Activated T-helper 1 cell treated with anti-CD3 and anti-CD28 coated beads, Interleukin-12 subunit alpha, Interleukin-12 subunit beta, Interleukin-2, Interleukin-4 antibody, amounts not matched to agents 30 ng/mL and 10 ng/mL and 1 ng/mL, durations not matched to agents 14 hours and 24 hours and 36 hours (primary cell): ENCODE measurements at regions not wholly inside any gene's neighbourhood (a gene's known extent, or its start where the extent isn't known, plus 50 kb on each side); places are given as distances from the start of the nearest gene placed in this dataset.

ENCODE experiments used
- DNase-seq: peaks from one replicate; pipeline ENCODE4 v3.0.0; 2021; ENCODE audit warnings: low spot score
- H3K27ac Mint-ChIP-seq: one replicate; pipeline ENCODE4 v1.8.0; 2021; ENCODE audit warnings: mild to moderate bottlenecking, mixed read lengths
- H3K27me3 Mint-ChIP-seq: one replicate; pipeline ENCODE4 v1.8.0; 2022; ENCODE audit warnings: mild to moderate bottlenecking, moderate library complexity, mixed read lengths; ENCODE audit not compliant: insufficient read depth
- H3K36me3 Mint-ChIP-seq: one replicate; pipeline ENCODE4 v1.8.0; 2021; ENCODE audit warnings: low read depth, mixed read lengths
- H3K4me1 Mint-ChIP-seq: one replicate; pipeline ENCODE4 v1.8.0; 2021; ENCODE audit warnings: low read depth, mixed read lengths
- H3K4me3 Mint-ChIP-seq: one replicate; pipeline ENCODE4 v1.8.0; 2021; ENCODE audit warnings: mild to moderate bottlenecking, moderate library complexity, mixed read lengths
- H3K9me3 Mint-ChIP-seq: one replicate; pipeline ENCODE4 v1.8.0; 2021; ENCODE audit warnings: mixed read lengths
- intact Hi-C: fragments of 100-400 bp; cut with micrococcal nuclease; formaldehyde crosslinking; loops from one replicate; pipeline ENCODE4 v1.15.1; 2024

DNA sequence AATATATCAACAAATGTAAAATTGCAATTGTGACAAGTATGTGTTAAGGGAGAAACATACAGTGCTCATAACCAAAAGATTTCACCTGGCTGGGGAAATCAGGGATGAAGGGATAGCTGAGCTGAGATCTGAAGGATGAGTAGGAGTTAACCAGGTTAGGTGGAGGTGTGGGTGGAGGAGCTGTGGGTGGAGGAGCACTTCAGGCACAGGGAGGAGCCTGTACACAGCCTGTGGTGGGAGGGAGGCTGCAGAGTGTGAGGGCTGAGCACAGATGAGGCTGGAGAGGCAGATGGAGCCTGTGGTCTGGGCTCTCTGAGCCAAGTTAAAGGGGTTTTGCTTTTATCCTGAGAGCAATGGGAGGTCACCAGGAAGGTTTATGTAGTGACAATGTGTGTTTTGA is 111.9 kb downstream of the XCL2 start:
- no peak for DNase-seq
- H3K27ac Mint-ChIP-seq, result no peak overlapping the region
- intact Hi-C loops, result loop anchor here (10.0 kb wide), 1 partner anchor 803 kb away; no protein-coding TSS in a partner anchor
- peaks cover 5% of the 10 kb centered on the region for H3K27me3 Mint-ChIP-seq
- no peaks in the 10 kb centered on the region for H3K9me3 Mint-ChIP-seq
- H3K4me3 Mint-ChIP-seq, result no peak overlapping the region
- H3K36me3 Mint-ChIP-seq, result no peaks in the 10 kb centered on the region
- H3K4me1 Mint-ChIP-seq, result peaks cover 9% of the 10 kb centered on the region

DNA sequence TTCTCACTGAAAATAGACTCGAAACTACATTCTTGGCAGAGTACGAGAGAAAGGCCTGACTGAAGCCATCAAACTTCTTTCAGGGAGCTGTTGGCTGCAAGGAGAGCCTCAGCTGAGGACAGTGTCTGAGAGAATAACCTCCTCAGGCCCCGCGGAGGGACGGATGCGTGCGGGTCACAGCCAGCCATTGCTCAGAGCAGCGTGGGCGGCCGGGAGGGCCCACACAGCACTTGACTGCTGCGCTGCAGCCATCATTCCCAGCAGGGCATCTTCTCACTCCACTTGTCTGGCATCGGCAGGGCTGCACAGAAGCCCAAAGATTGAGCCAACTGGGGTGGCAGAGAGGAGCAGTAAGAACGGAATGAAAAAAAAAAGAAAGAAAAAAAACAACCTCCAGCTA is 113.5 kb downstream of the XCL2 start:
- Mint-ChIP-seq H3K27ac (no peak overlapping the region), H3K4me3 (no peak overlapping the region), H3K27me3 (peaks cover 5% of the 10 kb centered on the region), H3K4me1 (peaks cover 9% of the 10 kb centered on the region), H3K36me3 (no peaks in the 10 kb centered on the region), H3K9me3 (no peaks in the 10 kb centered on the region)
- intact Hi-C loops, result loop anchor here (10.0 kb wide), 1 partner anchor 804 kb away; no protein-coding TSS in a partner anchor
- no peak for DNase-seq

DNA sequence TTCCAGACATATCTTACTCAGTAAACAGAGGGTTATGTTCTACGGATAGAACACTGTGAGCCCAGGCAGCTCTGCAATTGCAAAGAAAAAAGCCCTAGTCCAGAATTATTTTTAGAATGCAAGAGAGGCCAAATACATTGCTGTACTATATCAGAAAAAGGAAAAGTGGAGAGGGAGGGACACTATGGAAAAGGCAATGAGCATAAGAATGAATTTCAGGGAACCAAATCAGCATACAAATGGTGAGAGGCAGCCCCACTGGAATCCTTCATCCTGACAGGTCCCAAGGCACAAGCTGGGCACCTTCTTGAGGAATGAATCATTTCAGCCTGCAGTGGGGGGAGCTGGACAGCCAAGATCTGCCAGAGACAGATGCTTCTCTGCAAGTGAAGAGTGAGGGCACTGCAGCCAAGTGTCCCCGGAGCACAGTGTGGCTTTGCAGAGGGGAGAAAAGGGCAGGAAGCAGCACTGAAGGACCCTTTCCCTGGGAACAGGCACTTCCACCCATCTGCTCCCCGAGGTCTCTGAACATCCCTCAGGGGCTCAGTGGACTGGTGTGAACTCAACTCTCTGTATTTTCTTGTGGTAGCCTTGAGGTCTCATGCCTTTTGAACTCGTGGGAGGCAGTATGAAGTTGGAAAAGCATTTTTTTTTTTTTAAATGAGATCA is 115.6 kb downstream of the XCL2 start:
- Mint-ChIP-seq H3K27ac (no peak overlapping the region), H3K9me3 (no peaks in the 10 kb centered on the region), H3K36me3 (no peaks in the 10 kb centered on the region), H3K4me1 (peaks cover 9% of the 10 kb centered on the region), H3K27me3 (peaks cover 5% of the 10 kb centered on the region), H3K4me3 (no peak overlapping the region)
- DNase-seq, result no peak
- intact Hi-C loops, result no loop called here

DNA sequence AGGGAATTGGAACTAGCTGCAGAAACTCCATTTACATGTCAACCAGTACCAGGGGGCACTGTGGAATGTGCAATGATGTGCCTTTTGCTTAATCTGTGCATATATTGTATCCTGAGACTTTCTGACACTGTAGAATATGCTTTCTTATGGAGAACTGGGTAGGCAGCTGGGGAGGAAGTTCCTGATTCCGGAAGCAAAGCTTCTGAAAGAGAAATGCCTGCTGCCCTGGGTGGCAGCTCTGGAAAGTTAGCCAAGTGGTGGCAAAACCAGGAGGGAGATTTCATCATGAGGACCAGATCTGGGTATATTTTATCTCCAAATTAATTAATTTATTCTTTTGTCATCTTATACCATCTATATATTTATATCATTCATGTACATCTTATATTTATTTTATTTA is 116.7 kb downstream of the XCL2 start:
- H3K4me1 Mint-ChIP-seq, result peaks cover 13% of the 10 kb centered on the region
- DNase-seq, result no peak
- no peak overlapping the region for H3K27ac Mint-ChIP-seq
- peaks cover under 1% of the 10 kb centered on the region for H3K27me3 Mint-ChIP-seq
- intact Hi-C loops, result no loop called here
- H3K36me3 Mint-ChIP-seq, result no peaks in the 10 kb centered on the region
- no peak overlapping the region for H3K4me3 Mint-ChIP-seq
- H3K9me3 Mint-ChIP-seq, result no peaks in the 10 kb centered on the region

DNA sequence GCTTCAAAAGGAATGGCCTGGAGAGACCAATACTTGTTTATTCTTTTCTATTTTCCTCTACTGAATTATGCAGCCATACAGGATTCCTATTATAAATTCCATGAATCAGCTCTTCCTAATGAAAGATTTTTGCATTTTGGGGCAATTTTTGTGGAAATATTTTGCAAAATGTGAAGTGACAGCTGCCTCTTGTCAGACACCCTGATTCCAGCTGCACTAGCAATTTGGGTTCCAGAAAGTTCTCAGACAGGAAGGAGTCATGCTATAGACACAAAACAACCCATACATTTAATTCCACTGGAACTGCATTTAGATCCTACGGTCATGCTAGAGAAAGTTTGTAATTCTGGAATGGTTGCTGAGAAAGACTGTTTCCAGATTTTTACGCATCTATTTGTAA is 119.5 kb downstream of the XCL2 start:
- Mint-ChIP-seq H3K27ac (no peak overlapping the region), H3K4me3 (no peak overlapping the region), H3K4me1 (peaks cover 26% of the 10 kb centered on the region), H3K9me3 (no peaks in the 10 kb centered on the region), H3K27me3 (no peaks in the 10 kb centered on the region), H3K36me3 (no peaks in the 10 kb centered on the region)
- DNase-seq, result no peak
- intact Hi-C loops, result no loop called here

DNA sequence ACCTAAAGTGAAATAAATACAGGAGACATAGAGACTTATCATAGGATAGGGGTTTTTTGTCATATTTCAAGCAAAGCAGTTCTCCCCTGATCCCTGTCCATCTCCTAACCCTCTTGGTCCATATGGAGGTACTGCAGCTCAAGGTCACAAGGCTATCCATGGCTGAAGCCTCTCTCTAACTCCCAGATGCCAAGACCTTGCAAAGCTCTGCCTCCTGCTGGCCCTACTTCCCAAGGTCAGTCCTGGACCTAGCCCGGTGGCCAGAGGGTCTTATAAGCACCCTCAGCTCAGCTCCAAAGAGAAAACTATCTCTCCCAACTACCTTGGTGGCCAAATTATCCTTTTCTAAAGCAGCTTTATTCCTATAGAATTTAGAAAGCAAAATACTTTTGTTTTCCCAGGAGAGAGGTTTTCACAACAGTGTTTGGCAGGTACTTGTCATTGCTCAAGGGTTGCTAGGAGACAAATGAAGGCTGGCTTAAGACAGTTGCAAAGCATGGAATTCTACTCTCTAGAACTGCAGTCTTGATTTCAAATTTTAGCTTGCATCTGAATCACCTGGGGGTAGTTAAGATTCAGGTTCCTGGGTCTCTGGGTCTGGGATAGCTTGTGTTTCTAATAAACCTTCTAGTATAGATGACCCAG is 121.5 kb downstream of the XCL2 start:
- intact Hi-C loops, result no loop called here
- Mint-ChIP-seq H3K27me3 (no peaks in the 10 kb centered on the region), H3K4me3 (no peak overlapping the region), H3K36me3 (no peaks in the 10 kb centered on the region), H3K27ac (no peak overlapping the region), H3K4me1 (peaks cover 26% of the 10 kb centered on the region), H3K9me3 (no peaks in the 10 kb centered on the region)
- no peak for DNase-seq

DNA sequence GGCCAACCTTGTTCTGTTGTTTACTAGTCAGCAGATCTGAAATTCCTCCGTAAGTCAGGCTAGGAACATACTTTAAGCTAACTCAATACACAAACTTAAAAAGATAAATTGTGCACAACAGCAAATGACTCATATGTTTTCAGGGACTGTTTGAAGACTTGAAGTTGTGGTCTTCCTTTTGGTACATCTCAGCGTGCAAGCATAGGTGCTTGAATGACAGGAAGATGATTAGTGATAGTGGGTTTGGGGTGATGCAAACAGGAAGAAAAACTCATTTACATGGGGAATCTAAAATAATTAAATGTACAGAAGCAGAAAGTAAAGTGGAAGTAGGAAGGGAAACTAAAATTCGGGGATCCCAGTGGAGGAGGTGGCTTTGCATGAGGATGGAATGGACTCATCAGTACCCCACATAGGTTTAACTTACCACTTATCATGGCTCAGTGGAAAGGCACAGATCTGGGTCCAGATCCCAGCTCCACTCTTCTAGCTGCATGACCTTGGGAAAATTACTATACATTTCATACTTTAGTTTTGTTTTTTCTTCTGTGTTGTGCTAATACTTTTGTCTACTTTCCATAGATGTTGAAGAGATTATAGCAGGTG is 122.3 kb downstream of the XCL2 start:
- peaks cover 2% of the 10 kb centered on the region for H3K27me3 Mint-ChIP-seq
- intact Hi-C loops, result loop anchor here (1.0 kb wide), 1 partner anchor 12 kb away; no protein-coding TSS in a partner anchor
- H3K9me3 Mint-ChIP-seq, result no peaks in the 10 kb centered on the region
- DNase-seq, result no peak
- H3K4me3 Mint-ChIP-seq, result peak overlapping the region; percentile 5
- no peaks in the 10 kb centered on the region for H3K36me3 Mint-ChIP-seq
- peaks cover 26% of the 10 kb centered on the region for H3K4me1 Mint-ChIP-seq
- H3K27ac Mint-ChIP-seq, result peak overlapping the region; percentile 49

DNA sequence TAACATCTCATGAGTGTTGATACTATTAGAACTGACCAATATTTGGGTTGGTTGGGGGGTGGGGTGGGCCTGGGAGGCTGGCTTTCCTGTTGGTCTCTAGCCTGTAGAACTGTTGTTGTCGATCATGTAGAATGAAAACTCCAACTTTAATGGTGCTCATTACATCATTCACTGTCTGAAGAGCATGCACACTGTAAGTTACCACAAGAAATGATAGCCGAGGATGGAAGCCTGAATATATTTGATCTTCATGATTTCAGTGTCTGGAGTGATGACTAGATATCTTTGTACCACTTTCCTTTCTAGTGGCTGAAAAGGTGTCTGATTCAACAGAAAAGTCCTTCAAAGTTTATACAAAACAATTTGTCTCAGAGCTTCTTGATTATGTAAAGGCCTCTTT is 123.6 kb downstream of the XCL2 start:
- peaks cover 26% of the 10 kb centered on the region for H3K4me1 Mint-ChIP-seq
- DNase-seq, result no peak

DNA sequence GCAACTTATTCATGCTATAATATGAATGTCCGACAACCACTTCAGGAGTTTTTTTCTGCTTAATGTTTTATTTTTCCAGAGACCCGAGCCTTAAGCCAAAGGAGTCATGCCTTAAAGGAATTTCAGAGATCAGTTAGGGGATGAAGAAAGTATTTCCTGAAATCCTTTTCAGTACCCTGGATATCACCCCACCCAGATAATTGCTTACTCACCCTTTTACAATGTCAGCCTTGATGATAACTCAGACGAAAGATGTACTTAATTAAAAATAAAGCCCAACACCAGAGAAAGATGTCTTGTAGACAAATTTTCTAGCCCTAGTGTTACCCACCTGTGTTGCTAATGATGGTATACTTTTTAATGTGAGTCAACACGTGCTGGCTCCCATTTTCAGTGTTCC is 124.1 kb downstream of the XCL2 start:
- intact Hi-C loops, result no loop called here
- Mint-ChIP-seq H3K4me3 (no peak overlapping the region), H3K36me3 (no peaks in the 10 kb centered on the region), H3K4me1 (peaks cover 26% of the 10 kb centered on the region), H3K27ac (no peak overlapping the region), H3K9me3 (no peaks in the 10 kb centered on the region), H3K27me3 (peaks cover 7% of the 10 kb centered on the region)
- DNase-seq, result no peak

More for the DNA sequence above, 123.6 kb downstream of the XCL2 start:
- Mint-ChIP-seq H3K9me3 (no peaks in the 10 kb centered on the region), H3K27ac (no peak overlapping the region), H3K4me3 (no peak overlapping the region), H3K27me3 (peaks cover 7% of the 10 kb centered on the region), H3K36me3 (no peaks in the 10 kb centered on the region)
- intact Hi-C loops, result no loop called here

DNA sequence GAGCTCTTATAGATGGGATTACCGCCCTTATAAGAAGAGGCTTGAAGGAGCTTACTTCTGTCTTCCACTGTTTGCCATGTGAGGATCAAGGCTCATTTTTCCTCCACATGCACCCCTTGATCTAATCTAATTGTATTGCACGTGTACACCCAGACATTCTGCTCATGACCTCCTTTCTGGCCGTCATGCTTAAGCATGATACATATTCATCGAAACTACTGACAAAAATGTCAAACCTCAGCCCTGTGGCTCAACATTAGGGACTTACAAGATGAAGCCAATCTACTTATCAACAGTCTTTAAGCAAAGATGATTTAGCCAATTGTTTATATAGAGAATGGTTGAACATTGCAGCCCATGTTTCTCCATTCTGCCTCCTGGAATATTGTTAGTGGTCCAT is 127.6 kb downstream of the XCL2 start:
- H3K4me1 Mint-ChIP-seq, result peaks cover 12% of the 10 kb centered on the region
- intact Hi-C loops, result no loop called here

DNA sequence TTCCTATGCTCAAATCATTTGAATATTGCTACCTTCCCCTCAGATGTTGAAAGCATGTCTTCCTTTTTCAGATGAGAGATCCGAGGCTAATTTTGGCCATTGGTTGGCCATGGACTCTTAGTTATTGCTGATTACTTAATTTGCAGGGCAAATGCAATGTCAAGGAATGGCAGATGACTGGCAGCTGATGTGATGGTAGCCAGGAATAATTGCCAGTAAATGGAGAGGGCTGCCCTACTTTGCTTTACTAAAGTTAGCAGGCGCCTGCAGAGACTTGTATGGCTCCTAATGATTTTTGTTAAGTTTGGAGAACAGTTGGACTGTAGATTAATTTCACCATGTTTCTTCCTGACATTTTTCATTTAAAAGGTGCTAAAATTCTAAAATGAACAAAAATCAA is 128.9 kb downstream of the XCL2 start:
- intact Hi-C loops, result no loop called here
- H3K4me1 Mint-ChIP-seq, result peaks cover 12% of the 10 kb centered on the region
- no peaks in the 10 kb centered on the region for H3K36me3 Mint-ChIP-seq
- H3K4me3 Mint-ChIP-seq, result no peak overlapping the region
- H3K27me3 Mint-ChIP-seq, result peaks cover 7% of the 10 kb centered on the region
- no peaks in the 10 kb centered on the region for H3K9me3 Mint-ChIP-seq
- no peak for DNase-seq
- no peak overlapping the region for H3K27ac Mint-ChIP-seq

More for the DNA sequence above, 127.6 kb downstream of the XCL2 start:
- H3K36me3 Mint-ChIP-seq, result no peaks in the 10 kb centered on the region
- H3K9me3 Mint-ChIP-seq, result no peaks in the 10 kb centered on the region
- H3K27me3 Mint-ChIP-seq, result peaks cover 7% of the 10 kb centered on the region
- no peak for DNase-seq
- no peak overlapping the region for H3K4me3 Mint-ChIP-seq
- H3K27ac Mint-ChIP-seq, result no peak overlapping the region

DNA sequence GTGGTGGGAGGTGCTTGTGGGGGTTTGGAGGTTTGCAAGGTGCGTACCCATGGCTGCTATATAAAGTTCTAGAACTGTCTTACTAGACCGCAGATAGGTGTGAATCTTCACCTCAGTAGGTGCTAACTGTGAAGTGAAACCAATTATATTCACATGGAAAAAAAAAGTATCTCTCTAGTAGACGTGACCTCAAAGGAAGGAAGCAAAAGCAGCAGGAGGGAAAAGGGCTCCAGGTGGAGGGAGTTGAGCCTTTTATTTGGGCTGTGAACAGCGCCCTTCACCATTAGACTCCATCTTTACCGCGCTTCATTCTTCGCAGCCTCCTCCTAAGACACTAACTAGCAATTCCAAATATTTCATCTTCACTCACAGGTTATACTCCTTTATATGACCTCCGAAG is 129.8 kb downstream of the TBX19 start:
- Mint-ChIP-seq H3K27me3 (peaks cover 2% of the 10 kb centered on the region), H3K9me3 (no peaks in the 10 kb centered on the region), H3K27ac (peak overlapping the region; percentile 71), H3K4me3 (no peak overlapping the region), H3K36me3 (peaks cover 2% of the 10 kb centered on the region), H3K4me1 (peaks cover 42% of the 10 kb centered on the region)
- intact Hi-C loops, result no loop called here
- no peak for DNase-seq

DNA sequence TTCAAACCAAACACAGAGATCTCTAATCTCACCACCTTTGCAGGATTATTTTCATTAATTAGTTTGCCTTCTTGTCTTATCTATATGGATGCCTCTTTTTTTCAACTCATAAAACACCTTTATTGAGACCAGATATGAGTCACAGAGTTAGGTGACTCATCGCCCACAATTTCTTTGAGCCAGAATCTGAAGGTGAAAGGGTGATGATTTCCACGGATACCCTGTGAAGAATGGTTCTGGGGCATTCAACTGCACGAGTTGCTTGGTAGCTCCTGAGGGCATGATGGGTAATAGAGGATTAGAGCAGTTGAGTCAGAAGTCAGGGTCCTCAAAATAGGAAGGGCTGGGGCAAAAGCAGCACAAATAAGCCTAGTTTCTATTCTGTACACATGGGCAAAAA is 128.2 kb downstream of the TBX19 start:
- Mint-ChIP-seq H3K9me3 (no peaks in the 10 kb centered on the region), H3K27me3 (no peaks in the 10 kb centered on the region), H3K4me3 (peak overlapping the region; percentile 24), H3K4me1 (peaks cover 42% of the 10 kb centered on the region), H3K27ac (peak overlapping the region; percentile 86), H3K36me3 (peaks cover 2% of the 10 kb centered on the region)
- peak; percentile 64 for DNase-seq
- intact Hi-C loops, result loop anchor here (1.0 to 10.0 kb wide), 16 partner anchors 10 to 1288 kb away; partner anchors contain the start of genes ATP1B1, BLZF1, DCAF6 and F5
